Mesendoderm (in vitro differentiated cells): ENCODE measurements at regions not wholly inside any gene's neighbourhood (a gene's known extent, or its start where the extent isn't known, plus 50 kb on each side); places are given as distances from the start of the nearest gene placed in this dataset.

Experiments
- DNase-seq: peaks from one replicate; pipeline ENCODE4 v3.0.0; 2013
- H2AK5ac ChIP-seq: 2 replicates; pipeline ENCODE4 v1.6.1; 2013; ENCODE audit warnings: low read length, inconsistent platforms
- H2BK120ac ChIP-seq: 2 replicates; pipeline ENCODE4 v1.6.1; 2013; ENCODE audit warnings: low read depth, mild to moderate bottlenecking, low read length, moderate library complexity, mixed read lengths
- H2BK15ac ChIP-seq: replicated peaks from 2 replicates; pipeline ENCODE4 v1.6.1; 2013; ENCODE audit warnings: low read depth, mild to moderate bottlenecking, moderate library complexity
- H2BK5ac ChIP-seq: 2 replicates; pipeline ENCODE4 v1.6.1; 2013; ENCODE audit warnings: low read length, inconsistent platforms
- H3K18ac ChIP-seq: 2 replicates; pipeline ENCODE4 v1.6.1; 2013; ENCODE audit warnings: mild to moderate bottlenecking, low read length, mixed read lengths
- H3K23ac ChIP-seq: one replicate; pipeline ENCODE4 v1.6.1; 2013; ENCODE audit warnings: low read length
- H3K27ac ChIP-seq: 2 replicates; pipeline ENCODE4 v1.5.1; 2013; ENCODE audit warnings: low read depth, mild to moderate bottlenecking, inconsistent platforms, low read length, moderate library complexity
- H3K27me3 ChIP-seq: 2 replicates; pipeline ENCODE4 v1.6.1; 2013; ENCODE audit warnings: low read length, control low read depth, mild to moderate bottlenecking, inconsistent platforms; ENCODE audit not compliant: insufficient read depth, poor library complexity
- H3K36me3 ChIP-seq: 2 replicates; pipeline ENCODE4 v1.6.1; 2013; ENCODE audit warnings: low read length, inconsistent platforms; ENCODE audit not compliant: control insufficient read depth, insufficient read depth
- H3K4ac ChIP-seq: one replicate; pipeline ENCODE4 v1.6.1; 2013; ENCODE audit warnings: low read depth, mild to moderate bottlenecking, low read length, moderate library complexity
- H3K4me1 ChIP-seq: 2 replicates; pipeline ENCODE4 v1.6.1; 2013; ENCODE audit warnings: low read depth, low read length, inconsistent platforms; ENCODE audit not compliant: control insufficient read depth
- H3K4me2 ChIP-seq: 2 replicates; pipeline ENCODE4 v1.6.1; 2013; ENCODE audit warnings: low read length
- H3K4me3 ChIP-seq: 2 replicates; pipeline ENCODE4 v1.5.1; 2013; ENCODE audit warnings: mild to moderate bottlenecking, low read length
- H3K56ac ChIP-seq: one replicate; pipeline ENCODE4 v1.6.1; 2013; ENCODE audit warnings: low read length
- H3K79me1 ChIP-seq: 2 replicates; pipeline ENCODE4 v1.6.1; 2013; ENCODE audit warnings: low read length, inconsistent platforms
- H3K79me2 ChIP-seq: 2 replicates; pipeline ENCODE4 v1.6.1; 2013; ENCODE audit warnings: mild to moderate bottlenecking, low read length; ENCODE audit not compliant: control insufficient read depth, insufficient read depth
- H3K9ac ChIP-seq: 2 replicates; pipeline ENCODE4 v1.6.1; 2013; ENCODE audit warnings: low read length, inconsistent platforms
- H4K5ac ChIP-seq: one replicate; pipeline ENCODE4 v1.6.1; 2013; ENCODE audit warnings: low read length
- H4K8ac ChIP-seq: one replicate; pipeline ENCODE4 v1.6.1; 2013; ENCODE audit warnings: low read depth, mild to moderate bottlenecking, control low read depth, low read length, moderate library complexity
- WGBS: extraction: QIAGEN DNeasy Blood & Tissue Kit; methylation state at CpG from one replicate; pipeline ENCODE4 v1.1.7; 2013; ENCODE audit warnings: low lambda C conversion rate, missing lambda C conversion rate; ENCODE audit not compliant: insufficient coverage; ENCODE audit errors: extremely low coverage; 5-methylcytosine and 5-hydroxymethylcytosine counted together

- Histone ChIP-seq H2AK5ac (no peak overlapping the region), H3K79me2 (no peaks in the 10 kb centered on the region)
- no CpG with 5 or more reads among the region's 3 CpGs for WGBS
These were observed 494.3 kb downstream of the SPRY1 start for GRCh38 chr4:123890889-123891288.

DNA sequence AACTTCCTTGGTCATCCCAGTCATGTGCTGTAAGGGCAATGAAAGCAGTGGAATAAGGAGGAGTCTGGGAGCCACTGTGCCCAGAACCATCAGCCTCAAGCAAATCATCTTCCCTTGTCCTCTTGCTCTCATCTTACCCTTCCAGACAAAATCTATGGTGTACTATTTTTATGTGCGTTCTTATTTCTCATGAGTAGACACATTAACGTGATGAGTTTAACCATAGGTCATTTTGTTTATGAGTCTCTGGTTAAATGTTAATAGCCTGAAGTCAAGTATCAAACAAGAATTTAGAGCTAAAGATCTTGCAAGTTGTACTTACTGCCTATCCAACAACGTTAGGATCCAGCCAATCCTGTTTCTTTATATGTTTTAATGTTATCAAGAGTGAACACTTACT is 495.3 kb downstream of the SPRY1 start:
- no peak for DNase-seq
- Histone ChIP-seq H4K8ac (no peak overlapping the region), H3K4me1 (no peaks in the 10 kb centered on the region), H3K9ac (no peak overlapping the region), H2AK5ac (no peak overlapping the region), H3K27ac (no peak overlapping the region), H3K18ac (no peak overlapping the region), H3K79me2 (no peaks in the 10 kb centered on the region), H3K56ac (no peak overlapping the region), H2BK120ac (no peak overlapping the region), H2BK15ac (no peak overlapping the region), H3K79me1 (no peaks in the 10 kb centered on the region), H3K4me3 (no peak overlapping the region), H2BK5ac (no peak overlapping the region), H3K4ac (no peak overlapping the region), H4K5ac (no peak overlapping the region), H3K27me3 (no peaks in the 10 kb centered on the region), H3K23ac (no peak overlapping the region), H3K4me2 (no peak overlapping the region), H3K36me3 (no peaks in the 10 kb centered on the region)
- WGBS: no CpG with 5 or more reads among the region's 3 CpGs

More at GRCh38 chr4:123890889-123891288, 494.3 kb downstream of the SPRY1 start:
- Histone ChIP-seq H3K27me3 (no peaks in the 10 kb centered on the region), H4K5ac (no peak overlapping the region), H3K9ac (no peak overlapping the region), H3K23ac (no peak overlapping the region), H3K36me3 (no peaks in the 10 kb centered on the region), H2BK120ac (no peak overlapping the region), H3K4me1 (no peaks in the 10 kb centered on the region), H3K79me1 (no peaks in the 10 kb centered on the region), H3K27ac (no peak overlapping the region), H3K4me3 (no peak overlapping the region), H2BK5ac (no peak overlapping the region), H2BK15ac (no peak overlapping the region), H3K4me2 (no peak overlapping the region), H3K18ac (no peak overlapping the region), H4K8ac (no peak overlapping the region), H3K56ac (no peak overlapping the region), H3K4ac (no peak overlapping the region)
- DNase-seq: no peak

GRCh38 chr4:123892368-123892976 is 495.9 kb downstream of the SPRY1 start:
- no CpG with 5 or more reads among the region's 4 CpGs for WGBS
- Histone ChIP-seq H3K4me1 (no peaks in the 10 kb centered on the region), H3K27ac (no peak overlapping the region), H3K4ac (no peak overlapping the region), H3K18ac (no peak overlapping the region), H4K5ac (no peak overlapping the region), H4K8ac (no peak overlapping the region), H3K79me2 (no peaks in the 10 kb centered on the region), H3K27me3 (no peaks in the 10 kb centered on the region), H2AK5ac (no peak overlapping the region), H3K4me3 (no peak overlapping the region), H2BK15ac (no peak overlapping the region), H3K4me2 (no peak overlapping the region), H2BK5ac (no peak overlapping the region), H3K23ac (no peak overlapping the region), H3K36me3 (no peaks in the 10 kb centered on the region), H3K9ac (no peak overlapping the region), H3K56ac (no peak overlapping the region), H2BK120ac (no peak overlapping the region), H3K79me1 (no peaks in the 10 kb centered on the region)
- no peak for DNase-seq

DNA sequence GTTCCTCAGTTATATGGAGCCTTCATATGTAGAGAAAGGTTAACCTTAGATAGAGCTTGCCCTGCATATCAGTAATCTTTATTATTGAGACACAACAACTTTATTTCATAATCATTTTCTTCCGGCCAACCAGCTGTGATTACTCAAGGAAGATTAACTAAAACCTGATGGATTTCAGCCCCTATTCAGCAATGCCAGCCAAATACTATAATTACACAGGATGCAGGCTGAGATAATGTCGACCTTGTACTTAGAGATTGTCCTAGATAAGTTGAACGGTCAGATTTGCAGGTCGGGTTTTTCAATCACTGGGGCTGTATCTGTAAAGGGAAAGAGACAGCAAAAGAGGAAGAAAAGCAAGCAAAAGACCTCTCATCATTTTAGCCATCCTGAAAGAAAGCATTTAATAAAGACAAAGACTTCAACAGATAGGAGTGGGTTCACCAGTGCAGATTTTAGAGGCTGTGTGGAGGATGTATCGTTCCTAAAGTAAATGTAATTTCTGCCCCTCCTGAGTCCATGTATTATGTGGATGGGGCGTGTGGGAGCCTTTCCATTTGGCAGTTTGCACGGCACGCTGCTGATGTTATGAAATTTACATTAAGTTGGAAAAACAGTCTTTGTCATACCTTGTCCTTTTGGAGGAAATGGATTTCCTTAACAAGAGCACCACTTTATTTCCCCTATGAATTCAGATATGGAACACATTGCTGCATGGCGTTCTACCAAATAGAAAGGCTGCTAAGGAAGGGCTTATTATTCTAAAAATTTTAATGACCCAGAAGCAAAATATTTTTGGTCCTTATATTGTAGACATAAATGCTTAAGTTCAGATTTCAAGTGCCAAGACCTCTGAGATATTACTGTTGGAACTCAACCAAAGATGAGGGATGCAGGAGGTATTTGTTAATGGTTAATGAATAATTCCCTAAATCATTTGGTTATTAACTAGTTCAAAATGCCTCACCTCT is 496.7 kb downstream of the SPRY1 start:
- Histone ChIP-seq H3K18ac (no peak overlapping the region), H3K79me1 (no peaks in the 10 kb centered on the region), H3K4ac (no peak overlapping the region), H2BK15ac (no peak overlapping the region), H3K79me2 (no peaks in the 10 kb centered on the region), H3K27ac (no peak overlapping the region), H3K9ac (no peak overlapping the region), H3K36me3 (no peaks in the 10 kb centered on the region), H2AK5ac (no peak overlapping the region), H2BK120ac (no peak overlapping the region), H3K4me2 (no peak overlapping the region), H3K23ac (no peak overlapping the region), H4K8ac (no peak overlapping the region), H3K56ac (no peak overlapping the region), H4K5ac (no peak overlapping the region), H2BK5ac (no peak overlapping the region), H3K27me3 (no peaks in the 10 kb centered on the region), H3K4me3 (no peak overlapping the region), H3K4me1 (no peaks in the 10 kb centered on the region)
- peak; percentile 2 for DNase-seq
- no CpG with 5 or more reads among the region's 9 CpGs for WGBS

DNA sequence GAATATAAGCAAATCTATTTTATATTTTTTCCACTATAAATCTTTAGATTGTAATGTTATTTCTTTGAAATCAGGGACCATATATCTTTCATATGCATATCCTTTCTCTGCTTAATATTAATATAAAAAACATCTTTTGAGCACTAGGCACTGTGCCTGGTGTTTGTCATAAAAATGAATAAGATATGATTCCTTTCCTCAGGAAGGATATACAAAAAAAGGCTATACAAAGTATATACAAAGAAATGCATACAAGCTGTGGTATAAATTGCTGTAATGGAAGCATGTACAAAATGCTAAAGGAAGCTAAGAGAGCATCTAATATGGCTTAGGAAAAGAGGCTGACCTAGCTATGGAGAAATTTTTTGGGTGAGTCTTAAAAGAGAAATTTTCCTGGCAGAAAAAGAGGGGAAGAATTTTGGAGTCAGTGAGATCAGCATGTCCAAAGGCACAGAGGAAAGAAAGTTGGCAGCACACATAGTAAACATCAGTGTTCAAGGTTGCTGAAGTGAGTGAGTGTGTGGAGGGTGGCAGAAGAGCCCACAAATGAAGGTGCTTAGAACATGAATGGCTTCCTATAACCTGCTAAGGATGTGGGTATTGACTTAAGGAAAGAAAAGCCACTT is 500.0 kb downstream of the SPRY1 start:
- Histone ChIP-seq H3K4ac (no peak overlapping the region), H2BK120ac (no peak overlapping the region), H4K8ac (no peak overlapping the region), H2AK5ac (no peak overlapping the region), H2BK15ac (no peak overlapping the region), H3K9ac (no peak overlapping the region), H3K79me2 (no peaks in the 10 kb centered on the region), H2BK5ac (no peak overlapping the region), H3K18ac (no peak overlapping the region), H3K4me2 (no peak overlapping the region), H3K4me3 (no peak overlapping the region), H3K36me3 (no peaks in the 10 kb centered on the region), H3K23ac (no peak overlapping the region), H3K4me1 (no peaks in the 10 kb centered on the region), H3K79me1 (no peaks in the 10 kb centered on the region), H4K5ac (no peak overlapping the region), H3K27ac (no peak overlapping the region), H3K27me3 (no peaks in the 10 kb centered on the region), H3K56ac (no peak overlapping the region)
- no peak for DNase-seq
